ENCODE measurements at regions not wholly inside any gene's neighbourhood (a gene's known extent, or its start where the extent isn't known, plus 50 kb on each side); places are given as distances from the start of the nearest gene placed in this dataset.
A peak's percentile ranks its signal among the peaks of the same experiment; 100 is the strongest.

DNA sequence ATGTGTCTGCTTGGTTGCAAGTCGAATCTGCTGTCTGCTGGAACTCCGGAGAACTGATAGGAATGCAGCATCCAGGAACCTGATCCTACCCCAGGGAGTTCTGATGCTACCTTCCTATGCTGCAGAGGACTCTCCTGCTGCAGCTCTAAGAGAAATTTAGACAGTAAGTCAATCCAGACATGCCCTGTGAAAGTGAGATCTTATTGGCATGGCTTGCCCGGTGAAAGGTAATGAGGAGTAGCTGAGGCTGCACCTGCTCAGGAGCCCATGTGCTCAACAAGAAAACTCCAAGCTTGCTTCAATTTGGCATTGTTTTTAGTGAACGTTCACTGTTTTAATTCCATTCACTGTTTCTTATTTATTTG, 217.3 kb upstream of the SERP2 start:
- no peak for DNase-seq

DNA sequence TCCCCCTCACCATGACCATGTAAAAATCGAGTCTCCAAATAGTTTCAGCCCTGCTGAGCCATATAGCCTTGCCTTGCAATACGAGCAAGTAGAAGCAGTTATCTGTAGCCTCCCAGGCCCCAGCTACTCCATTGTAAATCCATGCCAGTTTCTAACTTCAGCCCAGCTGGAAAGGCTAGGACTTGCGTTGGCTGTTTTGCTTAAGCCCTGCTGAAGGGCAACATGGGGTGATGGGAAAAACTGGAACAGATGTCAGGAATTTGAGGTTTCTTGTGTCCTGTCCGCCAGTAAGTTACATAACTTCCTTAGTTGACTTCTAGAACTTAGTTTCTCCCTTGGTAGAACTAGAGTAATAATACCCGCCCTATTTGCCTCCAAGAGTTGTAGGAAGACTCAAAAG, 216.0 kb upstream of the SERP2 start:
- DNase-seq = no peak

DNA sequence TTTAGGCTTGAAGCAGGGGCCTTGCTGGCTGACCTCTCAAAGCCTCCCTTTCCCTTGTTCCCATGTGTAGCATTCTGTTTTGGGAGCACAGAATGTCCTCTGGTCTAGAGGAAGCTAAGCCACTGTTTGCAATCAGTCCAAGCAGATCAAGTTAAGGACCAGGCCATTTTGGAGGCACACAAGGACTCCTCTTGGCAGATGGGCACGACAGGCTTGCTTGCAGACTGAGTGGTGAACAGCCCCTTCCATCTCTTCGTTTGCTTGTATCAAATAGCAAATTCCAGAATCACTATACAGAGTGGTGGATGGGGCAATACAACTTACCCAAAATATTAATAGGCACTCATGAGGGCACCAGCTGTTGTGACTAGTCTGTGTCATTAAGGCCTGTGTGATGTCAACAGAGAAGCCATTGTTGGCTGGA, 215.5 kb upstream of the SERP2 start:
- DNase-seq = no peak

DNA sequence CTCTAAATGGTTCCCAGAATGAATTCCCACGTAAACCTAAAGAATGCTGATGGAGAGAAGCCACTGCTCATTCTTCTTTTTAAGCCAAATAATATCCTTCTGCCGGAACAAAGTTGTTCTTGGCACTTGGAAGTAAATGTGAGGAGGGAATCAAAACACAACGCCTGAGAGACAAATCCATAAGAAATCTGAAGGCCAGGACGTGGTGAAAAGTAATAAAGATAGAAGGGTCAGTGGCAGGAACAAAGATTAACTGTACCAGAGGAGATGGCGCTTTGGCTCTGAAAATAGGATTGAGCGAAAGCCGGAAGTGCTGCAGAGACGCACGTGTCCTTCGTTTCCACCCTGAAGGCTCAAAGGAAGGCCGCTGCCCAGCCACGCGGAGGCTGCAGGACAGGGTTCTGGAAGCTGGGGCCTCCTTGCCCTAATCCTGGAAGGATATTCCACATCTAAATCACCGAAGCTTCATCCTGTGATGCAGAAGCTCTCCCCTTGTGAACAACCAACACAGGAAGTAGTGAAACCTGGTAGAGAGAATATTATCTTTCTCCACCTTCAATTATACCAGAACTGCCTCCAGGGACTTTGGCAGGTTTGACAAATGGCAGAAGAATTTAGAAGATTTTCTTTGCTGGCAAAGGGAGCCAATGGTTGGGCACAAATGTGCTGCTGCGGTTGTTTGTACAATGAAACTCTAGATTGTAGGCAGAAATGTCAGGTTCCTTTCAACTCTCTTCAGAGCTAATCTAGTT, 214.6 kb upstream of the SERP2 start:
- DNase-seq = no peak

DNA sequence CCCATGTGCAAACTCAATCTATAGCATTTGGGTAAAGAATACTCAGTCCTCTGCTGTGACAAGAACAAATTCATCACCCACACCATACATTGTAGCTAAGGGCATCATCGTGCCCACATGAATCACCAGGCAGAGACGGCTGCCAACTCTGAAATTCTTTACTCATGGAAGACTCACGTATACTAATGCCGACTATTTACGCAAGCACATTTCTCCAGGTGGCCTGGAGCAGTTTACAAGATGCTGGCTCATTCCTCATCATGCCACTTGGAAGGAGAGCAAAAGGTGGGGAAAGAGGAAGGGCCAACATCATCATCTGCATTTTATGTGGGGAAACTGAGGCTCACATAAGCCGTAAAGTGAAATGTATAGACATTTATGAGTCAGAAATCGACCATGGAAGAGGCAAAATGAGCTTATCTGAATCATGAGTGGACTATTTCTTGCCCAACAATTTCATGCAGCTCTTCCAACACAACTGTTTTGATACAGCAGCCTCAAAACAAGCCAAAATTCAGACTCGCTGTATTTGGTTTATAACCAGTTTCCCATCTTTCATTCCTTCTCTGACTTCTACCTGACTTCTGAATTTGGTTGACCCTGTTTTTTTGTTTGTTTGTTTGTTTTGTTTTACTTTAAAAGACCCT, 213.9 kb upstream of the SERP2 start:
- no peak for DNase-seq

DNA sequence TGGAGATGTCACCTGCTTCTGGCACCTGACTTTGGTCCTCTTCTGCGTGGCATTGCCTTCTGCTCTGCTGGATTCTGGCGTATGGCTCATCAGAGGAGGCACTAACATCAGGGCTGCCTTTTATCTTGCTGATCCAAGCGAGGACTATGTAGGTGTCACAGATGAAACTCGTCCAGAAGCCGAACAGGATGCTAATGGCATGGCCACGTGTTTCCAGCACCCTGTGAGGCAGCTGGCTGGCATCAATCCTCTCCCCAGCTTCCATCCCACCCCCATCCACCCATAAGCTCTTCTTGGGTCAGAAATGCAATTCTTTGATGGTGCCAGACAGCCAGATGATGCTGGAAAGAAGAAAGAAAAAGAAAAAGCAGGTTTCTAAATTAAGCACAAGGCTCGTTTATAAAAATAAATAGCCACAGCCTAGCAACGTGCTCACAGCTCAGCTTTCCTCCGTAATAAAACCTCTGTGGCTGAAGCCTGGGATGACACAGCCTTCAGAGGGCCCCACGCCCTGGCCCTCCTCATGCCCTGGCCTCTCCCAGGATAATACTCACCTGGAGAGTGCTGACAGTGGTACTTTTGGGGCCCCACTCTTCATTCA, 212.9 kb upstream of the SERP2 start:
- DNase-seq = no peak

DNA sequence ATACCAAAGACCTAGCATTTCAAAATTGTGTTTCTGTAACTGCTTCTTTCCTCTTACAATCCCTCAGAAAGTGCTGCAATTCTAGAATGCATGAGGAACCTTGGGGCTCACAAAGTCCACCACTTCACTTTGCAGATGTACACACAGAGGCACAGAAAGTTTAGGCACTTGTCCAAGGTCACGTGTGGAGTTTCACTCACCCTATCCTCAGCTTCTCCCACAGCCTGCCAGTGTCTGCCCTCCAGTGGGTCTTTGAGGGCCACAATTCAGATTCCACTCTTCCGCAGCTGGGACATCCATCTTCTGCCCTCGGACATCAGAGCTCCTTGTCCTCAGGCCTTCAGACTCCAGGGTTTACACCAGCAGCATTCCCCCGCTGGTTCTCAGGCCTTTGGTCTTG, 210.5 kb upstream of the SERP2 start:
- no peak for DNase-seq

DNA sequence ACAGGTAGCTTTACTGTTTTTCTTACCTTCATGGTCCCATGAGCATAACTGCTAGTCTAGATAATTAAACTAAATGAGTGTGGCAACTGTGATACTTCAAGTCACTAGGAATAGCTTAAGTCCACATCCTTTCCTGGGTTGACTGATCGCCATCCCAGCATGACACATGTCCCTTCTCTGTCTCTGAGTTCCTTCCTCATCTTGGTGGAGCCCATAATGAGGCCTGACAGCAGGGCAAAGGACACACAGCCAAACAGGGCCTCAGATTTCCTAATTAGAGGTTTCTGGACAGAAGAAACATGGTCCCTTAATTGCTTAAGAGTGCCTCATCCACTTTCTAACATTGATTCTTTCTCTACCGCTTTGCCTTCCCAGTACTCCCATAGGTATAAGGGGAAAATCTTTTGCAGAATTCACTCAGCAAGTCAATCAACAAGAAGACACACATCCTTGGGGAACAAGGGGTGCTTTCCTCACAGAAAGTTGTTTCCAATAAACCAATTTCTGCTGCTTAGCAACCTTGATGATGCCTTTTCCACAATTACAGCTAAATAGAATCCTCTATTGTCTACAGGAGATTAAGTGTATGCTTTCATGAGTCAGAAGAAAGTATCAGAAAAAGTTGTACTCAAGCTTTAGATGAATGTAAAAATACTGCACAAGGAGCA, 208.3 kb upstream of the SERP2 start:
- no peak for DNase-seq

DNA sequence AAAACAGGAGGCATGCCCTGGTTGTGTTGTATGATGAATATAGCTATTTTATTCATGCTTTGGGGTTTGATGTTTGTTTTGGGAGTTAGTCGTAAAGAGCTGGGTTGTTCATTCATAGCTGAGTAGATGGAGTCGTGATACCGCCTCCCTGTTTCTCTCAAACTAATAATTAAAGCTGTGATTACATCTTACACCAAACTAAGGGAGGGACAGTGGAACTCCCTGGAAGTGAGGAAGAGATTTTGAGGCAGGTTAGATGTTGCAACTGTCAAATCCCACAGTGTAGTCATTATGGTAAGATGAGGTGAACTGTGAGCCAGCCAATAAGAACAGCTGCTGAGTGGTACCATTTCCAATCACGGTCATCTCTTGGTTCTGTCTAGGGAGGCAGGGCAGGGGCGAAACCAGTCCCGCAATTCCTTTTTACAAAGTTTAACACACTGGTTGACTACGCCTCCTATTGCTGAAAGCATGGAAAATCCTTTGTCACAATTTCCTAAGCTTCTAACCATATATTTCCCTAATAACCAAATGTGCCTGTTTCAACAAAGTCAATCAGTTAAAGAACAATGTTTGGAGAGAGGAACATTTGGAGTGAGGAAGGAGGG, 207.6 kb upstream of the SERP2 start:
- no peak for DNase-seq

DNA sequence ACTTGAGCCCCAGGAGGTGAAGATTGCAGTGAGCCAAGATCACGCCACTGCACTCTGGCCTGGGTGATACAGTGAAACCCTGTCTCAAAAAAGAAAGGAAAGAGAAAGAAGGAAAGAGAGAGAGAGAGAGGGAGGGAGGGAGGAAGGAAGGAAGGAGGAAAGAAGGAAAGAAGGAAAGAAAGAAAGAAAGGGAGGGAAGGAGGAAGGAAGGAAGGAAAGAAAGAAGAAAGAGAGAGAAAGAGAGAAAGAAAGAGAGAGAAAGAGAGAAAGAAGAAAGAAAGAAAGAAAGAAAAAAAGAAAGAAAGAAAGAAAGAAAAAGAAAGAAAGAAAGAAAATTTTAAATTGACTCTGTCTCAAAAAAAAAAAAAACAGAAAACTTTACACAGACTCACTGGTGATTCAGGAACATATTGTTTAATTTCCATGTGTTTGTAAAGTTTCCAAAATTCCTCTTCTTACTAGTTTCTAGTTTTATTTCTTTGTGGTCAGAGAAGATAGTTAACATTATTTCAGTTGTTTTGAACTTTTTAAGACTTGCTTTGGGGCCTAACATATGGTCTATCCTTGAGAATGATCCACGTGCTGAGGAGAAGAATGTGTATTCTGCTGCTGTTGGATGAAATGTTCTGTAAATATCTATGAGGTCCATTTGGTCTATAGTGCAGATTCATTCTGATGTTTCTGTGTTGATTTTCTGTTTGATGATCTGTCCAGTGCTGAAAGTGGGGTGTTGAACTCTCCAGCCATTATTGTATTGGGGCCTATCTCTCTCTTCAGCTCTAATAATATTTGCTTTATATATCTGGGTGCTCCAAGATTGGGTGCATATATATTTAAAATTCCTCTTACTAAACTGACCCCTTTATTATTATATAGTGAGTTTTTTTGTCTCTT, 204.4 kb upstream of the SERP2 start:
- peak; percentile 27 for DNase-seq

DNA sequence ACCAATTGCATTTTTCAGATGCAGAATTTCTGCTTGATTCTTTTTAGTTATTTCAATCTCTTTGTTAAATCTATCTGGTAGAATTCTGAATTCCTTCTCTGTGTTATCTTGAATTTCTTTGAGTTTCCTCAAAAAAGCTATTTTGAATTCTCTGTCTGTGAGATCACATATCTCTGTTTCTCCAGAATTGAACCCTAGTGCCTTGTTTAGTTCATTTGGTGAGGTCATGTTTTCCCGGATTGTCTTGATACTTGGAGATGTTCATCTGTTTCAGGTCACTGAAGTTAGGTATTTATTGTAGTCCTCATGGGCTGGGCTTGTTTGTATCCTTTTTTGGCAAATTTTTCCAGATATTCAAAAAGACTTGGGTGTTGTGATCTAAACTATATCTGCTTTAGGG, 202.9 kb upstream of the SERP2 start:
- DNase-seq = no peak

DNA sequence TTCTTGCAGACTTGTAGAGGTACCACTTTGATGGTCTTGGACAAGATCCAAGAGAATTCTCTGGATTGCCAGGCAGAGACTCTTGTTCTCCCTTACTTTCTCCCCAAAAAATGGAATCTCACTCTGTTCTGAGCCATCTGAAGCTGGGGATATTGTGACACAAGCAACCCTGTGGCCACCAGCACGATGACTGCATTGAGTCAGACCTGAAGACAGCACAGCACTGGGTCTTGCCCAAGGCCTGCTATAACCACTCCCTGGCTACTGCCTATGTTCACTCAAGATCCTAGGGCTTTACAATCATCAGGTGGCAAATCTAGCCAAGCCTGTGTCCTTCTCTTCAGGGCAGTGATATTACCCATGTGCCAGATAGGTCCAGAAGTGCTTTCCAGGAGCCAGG, 202.5 kb upstream of the SERP2 start:
- no peak for DNase-seq

DNA sequence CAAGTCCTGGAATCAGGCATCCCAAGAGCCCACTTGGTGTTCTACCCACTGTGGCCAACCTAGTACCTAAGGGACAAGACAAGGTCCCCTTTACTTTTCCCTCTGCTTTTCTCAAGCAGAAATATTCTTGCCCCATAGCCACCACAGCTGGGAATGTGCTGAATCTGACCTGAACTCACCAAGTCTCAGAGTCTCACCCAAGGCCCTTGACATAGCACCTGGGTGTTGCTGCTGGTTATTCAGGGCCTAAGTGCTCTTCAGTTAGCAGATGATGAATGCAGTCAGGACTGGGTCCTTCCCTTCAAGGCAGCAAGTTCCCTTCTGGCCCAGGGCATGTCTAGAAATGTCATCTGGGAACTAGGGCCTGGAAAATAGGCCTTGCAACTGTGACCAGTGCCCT, 201.8 kb upstream of the SERP2 start:
- no peak for DNase-seq

DNA sequence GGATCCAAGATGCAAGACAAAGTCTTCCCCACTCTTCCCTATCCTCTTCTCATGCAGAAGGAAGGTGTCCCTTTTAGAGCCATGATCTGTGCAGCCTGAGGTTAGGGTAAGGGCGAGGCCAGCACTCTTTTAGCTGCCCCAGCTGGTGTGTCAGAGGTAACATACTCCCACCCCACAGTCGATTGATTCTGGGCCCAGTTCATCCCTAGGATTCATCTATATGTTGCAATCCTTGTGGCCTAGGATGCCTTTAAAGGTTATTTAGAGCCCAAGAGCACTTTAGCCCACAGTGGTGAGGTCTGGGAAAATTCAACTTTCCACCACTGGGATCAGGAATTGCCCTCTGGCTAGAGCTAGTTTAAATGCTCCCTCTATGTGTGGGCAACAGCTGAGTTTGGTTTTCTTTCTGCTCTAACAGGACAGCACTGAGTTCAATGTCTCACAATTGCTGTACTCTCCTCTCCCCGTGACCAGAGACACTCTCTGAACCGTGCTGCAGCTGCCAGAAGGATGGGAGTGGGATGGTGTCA, 201.3 kb upstream of the SERP2 start:
- no peak for DNase-seq

DNA sequence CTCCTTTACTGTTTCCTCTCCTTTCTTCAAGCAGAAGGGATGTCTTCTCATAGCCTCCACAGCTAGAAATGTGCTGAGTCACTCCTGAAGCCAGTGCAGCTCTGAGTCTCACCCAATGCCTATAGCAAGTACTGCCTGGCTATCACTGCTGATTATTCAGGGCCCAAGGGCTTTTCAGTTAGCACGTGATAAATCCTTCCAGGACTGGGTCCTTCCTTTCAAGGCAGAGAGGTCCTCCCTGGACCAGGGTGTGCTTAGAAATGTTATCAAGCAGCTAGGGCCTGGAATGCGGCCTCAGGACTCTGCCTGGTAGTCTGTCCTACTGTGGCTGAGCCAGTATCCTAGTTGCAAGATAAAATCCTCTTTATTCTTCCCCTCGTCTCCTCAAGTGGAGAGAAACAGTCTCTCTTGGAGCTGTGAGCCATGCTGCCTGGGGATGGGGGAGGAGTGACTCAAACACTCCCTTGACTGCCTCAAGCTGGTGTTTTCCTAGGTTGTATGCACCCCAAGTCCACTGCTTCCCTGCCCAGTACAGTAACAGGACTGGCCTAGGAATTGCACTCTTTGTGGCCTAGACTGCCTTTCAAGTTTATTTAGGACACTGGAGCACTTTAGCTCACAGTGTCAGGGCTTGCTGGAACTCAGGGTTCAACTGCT, 198.7 kb upstream of the SERP2 start:
- DNase-seq = peak; percentile 86

DNA sequence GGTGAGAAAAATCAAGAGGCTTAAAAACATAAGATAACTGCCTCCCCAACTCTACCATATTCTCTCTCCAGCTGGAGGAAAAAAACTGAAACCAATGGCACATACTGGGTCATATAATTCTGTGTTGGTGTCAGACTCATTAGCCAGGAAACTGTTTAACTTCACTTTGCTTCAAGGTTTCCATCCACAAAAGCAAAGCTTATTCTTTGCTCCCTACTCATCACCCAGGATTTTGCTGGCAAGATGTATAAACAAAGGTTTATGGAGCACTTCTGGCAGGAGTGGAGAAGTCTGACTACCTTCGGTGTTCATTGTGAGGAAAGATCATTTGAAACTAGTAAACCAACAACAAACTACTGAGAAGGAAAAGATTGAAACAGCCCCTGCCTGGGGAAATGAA, 197.5 kb upstream of the SERP2 start:
- no peak for DNase-seq

DNA sequence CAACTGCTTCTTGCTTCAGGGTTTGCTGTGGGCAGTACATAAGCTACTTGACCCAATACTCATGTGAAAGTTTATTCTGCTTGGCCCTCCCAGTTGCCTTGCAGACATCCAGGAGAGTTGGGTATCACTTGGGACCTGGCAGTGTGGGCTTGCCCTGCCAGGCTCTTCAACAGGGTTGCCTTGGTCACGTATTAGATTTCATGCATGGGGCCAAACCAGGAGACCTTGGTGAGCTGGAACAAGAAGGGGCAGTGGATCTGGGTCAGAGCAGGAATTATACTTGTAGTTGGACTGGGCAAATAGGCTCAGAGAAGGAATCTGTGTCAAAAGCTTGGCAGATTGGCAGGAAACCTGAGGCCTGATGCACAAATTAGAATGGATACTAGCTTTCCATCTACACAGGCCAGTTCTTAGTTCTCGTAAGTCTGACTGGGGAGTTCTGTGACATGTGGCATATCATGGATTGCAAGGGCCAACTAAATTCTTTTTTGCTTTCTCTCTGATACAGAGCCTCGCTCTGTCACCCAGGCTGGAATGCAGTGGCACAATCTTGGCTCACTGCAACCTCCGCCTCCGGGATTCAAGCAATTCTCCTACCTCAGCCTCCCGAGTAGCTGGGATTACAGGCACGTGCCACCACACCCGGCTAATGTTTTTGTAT, 192.6 kb upstream of the SERP2 start:
- DNase-seq = no peak

DNA sequence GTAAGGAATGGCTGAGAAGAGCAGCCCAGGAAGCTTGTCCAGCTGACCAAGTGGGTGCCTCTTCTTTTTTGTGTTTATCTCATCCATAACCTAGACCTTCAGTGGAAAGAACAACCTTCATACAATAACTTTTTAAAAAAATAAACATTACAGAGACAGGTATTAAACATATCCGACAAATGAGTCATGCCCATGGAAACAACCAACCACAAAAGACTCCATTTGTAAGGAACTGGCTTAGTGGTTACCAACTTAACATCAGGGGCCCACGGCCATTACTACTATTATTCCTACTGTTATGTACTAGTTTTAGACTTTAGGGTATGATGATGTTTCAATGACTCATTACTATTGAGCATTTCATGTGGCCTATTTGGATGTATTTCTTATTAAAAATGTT, 191.7 kb upstream of the SERP2 start:
- DNase-seq = no peak

DNA sequence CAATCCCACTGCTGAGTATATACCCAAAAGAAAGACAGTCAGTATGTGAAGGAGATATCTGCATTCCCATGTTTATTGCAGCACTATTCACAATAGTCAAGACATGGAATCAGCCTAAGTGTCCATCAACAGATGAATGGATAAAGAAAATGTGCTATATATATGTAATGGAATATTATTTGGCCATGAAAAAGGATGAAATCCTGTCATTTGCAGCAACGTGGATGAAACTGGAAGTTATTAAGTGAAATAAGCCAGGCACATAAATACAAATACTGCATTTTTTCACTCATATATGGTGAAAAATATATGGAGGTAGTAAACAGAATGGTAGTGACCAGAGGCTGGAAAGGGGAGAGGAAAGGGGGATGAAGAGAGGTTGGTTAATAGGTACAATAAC, 188.9 kb upstream of the SERP2 start:
- DNase-seq = no peak

DNA sequence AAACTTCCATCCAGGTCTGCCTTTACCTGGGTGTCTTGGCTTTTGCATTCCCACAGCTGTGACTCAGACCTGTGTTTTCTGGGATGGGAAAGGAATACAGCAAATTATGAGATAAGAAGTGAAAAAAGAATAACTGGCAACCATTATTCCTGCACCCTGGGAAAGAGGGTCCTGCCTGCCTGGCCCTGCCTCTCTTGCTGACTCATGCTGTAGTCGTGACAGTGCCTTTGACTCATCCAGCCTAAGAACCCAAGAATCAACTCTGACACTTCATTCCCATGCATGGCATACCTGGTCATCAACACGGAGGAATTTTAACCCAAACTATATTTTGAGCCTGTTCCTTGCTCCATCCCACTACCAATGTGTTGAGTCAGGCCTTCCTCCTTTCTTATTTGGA, 185.4 kb upstream of the SERP2 start:
- no peak for DNase-seq

DNA sequence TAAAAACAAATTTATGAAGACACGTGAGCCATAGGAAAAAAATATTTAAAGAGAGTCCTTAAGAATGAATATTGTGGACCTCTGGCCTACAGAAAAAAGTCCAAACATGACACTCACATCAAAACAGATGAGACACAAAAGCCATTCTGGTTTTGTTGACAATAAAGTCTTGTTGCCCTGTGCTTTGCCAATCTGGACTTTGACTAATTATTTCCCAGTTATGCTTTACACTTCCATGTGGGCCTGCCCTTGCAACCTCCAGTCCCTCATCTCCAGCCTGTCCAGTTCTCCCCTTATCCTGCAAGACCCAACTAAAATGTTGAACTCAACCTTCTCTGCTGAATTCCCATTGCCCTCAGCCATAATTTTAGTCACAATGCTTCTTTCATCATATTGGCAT, 184.5 kb upstream of the SERP2 start:
- DNase-seq = no peak

Measured in hematopoietic multipotent progenitor cell treated with erythropoietin and hydrocortisone succinate and interleukin-3 and kit ligand, for 4 days (in vitro differentiated cells).